Neural progenitor cell (in vitro differentiated cells): ENCODE measurements at regions not wholly inside any gene's neighbourhood (a gene's known extent, or its start where the extent isn't known, plus 50 kb on each side); places are given as distances from the start of the nearest gene placed in this dataset.

Source experiments
- DNase-seq: peaks from one replicate; pipeline ENCODE4 v3.0.0-alpha.2; 2016; ENCODE audit warnings: low spot score
- H2AFZ ChIP-seq: fragments of 200-600 bp; sonication (generic); replicated peaks from 2 replicates; pipeline ENCODE4 v1.6.1; 2016; ENCODE audit warnings: antibody characterized with exemption
- H3F3A ChIP-seq: fragments of 200-600 bp; sonication (generic); 2 replicates; pipeline ENCODE4 v1.6.1; 2016; ENCODE audit warnings: antibody characterized with exemption, low read depth
- H3K27ac ChIP-seq: fragments of 200-600 bp; sonication (generic); 2 replicates; pipeline ENCODE4 v1.5.1; 2016; ENCODE audit warnings: mild to moderate bottlenecking
- H3K27me3 ChIP-seq: fragments of 200-600 bp; sonication (generic); 2 replicates; pipeline ENCODE4 v1.6.1; 2016; ENCODE audit warnings: mild to moderate bottlenecking, moderate library complexity
- H3K36me3 ChIP-seq: fragments of 200-600 bp; sonication (generic); 2 replicates; pipeline ENCODE4 v1.5.1; 2016
- H3K4me1 ChIP-seq: fragments of 200-600 bp; sonication (generic); 2 replicates; pipeline ENCODE4 v1.6.1; 2016; ENCODE audit warnings: mixed run types
- H3K4me2 ChIP-seq: fragments of 200-600 bp; sonication (generic); 2 replicates; pipeline ENCODE4 v1.6.1; 2016
- H3K4me3 ChIP-seq: fragments of 200-600 bp; sonication (generic); 2 replicates; pipeline ENCODE4 v1.5.1; 2016
- H3K79me2 ChIP-seq: fragments of 200-600 bp; sonication (generic); 2 replicates; pipeline ENCODE4 v1.6.1; 2016; ENCODE audit warnings: low read depth
- H3K9ac ChIP-seq: fragments of 200-600 bp; sonication (generic); 2 replicates; pipeline ENCODE4 v1.6.1; 2016
- H3K9me3 ChIP-seq: fragments of 200-600 bp; sonication (generic); 2 replicates; pipeline ENCODE4 v1.5.1; 2016; ENCODE audit warnings: low read depth
- H4K20me1 ChIP-seq: fragments of 200-600 bp; sonication (generic); 2 replicates; pipeline ENCODE4 v1.6.1; 2016; ENCODE audit warnings: low read depth
- H3K27ac Mint-ChIP-seq: 3 replicates; pipeline ENCODE4 v1.8.0; 2021; ENCODE audit warnings: mixed read lengths
- H3K27me3 Mint-ChIP-seq: 2 replicates; pipeline ENCODE4 v1.8.0; 2022; ENCODE audit warnings: low read depth, mild to moderate bottlenecking, inconsistent platforms, moderate library complexity, mixed read lengths; ENCODE audit not compliant: insufficient read depth
- H3K36me3 Mint-ChIP-seq: 3 replicates; pipeline ENCODE4 v1.8.0; 2021; ENCODE audit warnings: mixed read lengths
- H3K4me1 Mint-ChIP-seq: 3 replicates; pipeline ENCODE4 v1.8.0; 2021; ENCODE audit warnings: mixed read lengths
- H3K4me3 Mint-ChIP-seq: 3 replicates; pipeline ENCODE4 v1.8.0; 2021; ENCODE audit warnings: mild to moderate bottlenecking, moderate library complexity, mixed read lengths
- H3K9me3 Mint-ChIP-seq: 3 replicates; pipeline ENCODE4 v1.8.0; 2020; ENCODE audit warnings: mixed read lengths
- CTCF ChIP-seq: fragments of 200-600 bp; sonication (generic); IDR thresholded peaks from 2 replicates; pipeline ENCODE4 v1.5.1; 2017; ENCODE audit warnings: antibody characterized with exemption, mild to moderate bottlenecking
- EZH2 ChIP-seq: fragments of 200-600 bp; sonication (generic); IDR thresholded peaks from 2 replicates; pipeline ENCODE4 v1.6.1; 2017; ENCODE audit warnings: antibody characterized with exemption, mild to moderate bottlenecking, moderate library complexity
- EZH2phosphoT487 ChIP-seq: fragments of 200-600 bp; sonication (generic); IDR thresholded peaks from 2 replicates; pipeline ENCODE4 v1.6.1; 2017; ENCODE audit warnings: antibody characterized with exemption

GRCh38 chr12:105843561-105843960, 295.2 kb downstream of the NUAK1 start:
- H3K4me1 Mint-ChIP-seq: peaks cover 19% of the 10 kb centered on the region

GRCh38 chr12:105843986-105844760, 294.6 kb downstream of the NUAK1 start:
- peaks cover 24% of the 10 kb centered on the region for H3K4me1 Mint-ChIP-seq
- Histone ChIP-seq H3K79me2 (no peaks in the 10 kb centered on the region), H4K20me1 (no peaks in the 10 kb centered on the region), H3K36me3 (no peaks in the 10 kb centered on the region), H3K4me1 (peaks cover 5% of the 10 kb centered on the region), H2AFZ (no peak overlapping the region), H3K4me2 (no peak overlapping the region), H3F3A (no peaks in the 10 kb centered on the region), H3K27ac (no peak overlapping the region), H3K4me3 (no peak overlapping the region), H3K9ac (no peak overlapping the region), H3K27me3 (no peaks in the 10 kb centered on the region), H3K9me3 (peaks cover 10% of the 10 kb centered on the region)
- peaks cover 1% of the 10 kb centered on the region for H3K36me3 Mint-ChIP-seq
- H3K27ac Mint-ChIP-seq: no peak overlapping the region
- H3K9me3 Mint-ChIP-seq: peaks cover 15% of the 10 kb centered on the region
- no peak overlapping the region for H3K4me3 Mint-ChIP-seq
- H3K27me3 Mint-ChIP-seq: peaks cover 5% of the 10 kb centered on the region
- TF ChIP-seq EZH2phosphoT487: no peak
- no peak for TF ChIP-seq EZH2
- no peak for TF ChIP-seq CTCF
- DNase-seq: no peak

More at GRCh38 chr12:105843561-105843960, 295.2 kb downstream of the NUAK1 start:
- no peak overlapping the region for H3K4me3 ChIP-seq
- H3K4me2 ChIP-seq: no peak overlapping the region
- Mint-ChIP-seq H3K27ac (no peak overlapping the region), H3K36me3 (peaks cover 1% of the 10 kb centered on the region), H3K27me3 (no peaks in the 10 kb centered on the region), H3K9me3 (peaks cover 15% of the 10 kb centered on the region), H3K4me3 (no peak overlapping the region)
- no peak overlapping the region for H2AFZ ChIP-seq
- no peaks in the 10 kb centered on the region for H3K27me3 ChIP-seq
- TF ChIP-seq EZH2 (no peak), EZH2phosphoT487 (no peak), CTCF (no peak)
- H3K4me1 ChIP-seq: peaks cover 5% of the 10 kb centered on the region
- no peak for DNase-seq
- no peaks in the 10 kb centered on the region for H3F3A ChIP-seq
- H3K9ac ChIP-seq: no peak overlapping the region
- H3K36me3 ChIP-seq: no peaks in the 10 kb centered on the region
- peaks cover 10% of the 10 kb centered on the region for H3K9me3 ChIP-seq
- no peaks in the 10 kb centered on the region for H3K79me2 ChIP-seq
- H3K27ac ChIP-seq: no peak overlapping the region
- no peaks in the 10 kb centered on the region for H4K20me1 ChIP-seq

GRCh38 chr12:105846331-105846730, 292.4 kb downstream of the NUAK1 start:
- H3K27me3 ChIP-seq: no peaks in the 10 kb centered on the region
- Mint-ChIP-seq H3K9me3 (peaks cover 21% of the 10 kb centered on the region), H3K36me3 (peaks cover 1% of the 10 kb centered on the region), H3K4me3 (no peak overlapping the region), H3K27ac (no peak overlapping the region), H3K4me1 (peaks cover 15% of the 10 kb centered on the region), H3K27me3 (peaks cover 17% of the 10 kb centered on the region)
- peaks cover 5% of the 10 kb centered on the region for H3K4me1 ChIP-seq
- no peak for DNase-seq
- peaks cover 10% of the 10 kb centered on the region for H3K9me3 ChIP-seq
- no peak overlapping the region for H3K27ac ChIP-seq
- H3K4me3 ChIP-seq: no peak overlapping the region
- no peak overlapping the region for H3K4me2 ChIP-seq
- no peaks in the 10 kb centered on the region for H3F3A ChIP-seq
- H3K79me2 ChIP-seq: no peaks in the 10 kb centered on the region
- no peak overlapping the region for H3K9ac ChIP-seq
- TF ChIP-seq EZH2 (no peak), EZH2phosphoT487 (no peak), CTCF (no peak)
- H4K20me1 ChIP-seq: no peaks in the 10 kb centered on the region
- no peak overlapping the region for H2AFZ ChIP-seq
- H3K36me3 ChIP-seq: no peaks in the 10 kb centered on the region
